Transverse colon (tissue), 4 donors: ENCODE measurements at regions not wholly inside any gene's neighbourhood (a gene's known extent, or its start where the extent isn't known, plus 50 kb on each side); places are given as distances from the start of the nearest gene placed in this dataset.

Experiments
- DNase-seq: peaks from one replicate; pipeline ENCODE4 v3.0.0-alpha.2; 2019
- H3K27ac ChIP-seq, 4 donors: fragments of 200-600 bp; sonication (generic); 2 replicates each; pipeline ENCODE4 v1.5.1; 2016 to 2018; ENCODE audit warnings: inconsistent platforms in 4 of 4
- H3K27me3 ChIP-seq: fragments of 200-600 bp; sonication (generic); 2 replicates; pipeline ENCODE4 v1.5.1; 2017; ENCODE audit warnings: inconsistent platforms
- H3K36me3 ChIP-seq, 4 donors: fragments of 200-600 bp; sonication (generic); 2 replicates each; pipeline ENCODE4 v1.5.1; 2017 to 2019; ENCODE audit warnings: inconsistent platforms in 4 of 4
- H3K4me1 ChIP-seq, 4 donors: fragments of 200-600 bp; sonication (generic); 2 replicates each; pipeline ENCODE4 v1.5.1; 2017 to 2020; ENCODE audit warnings: inconsistent platforms in 4 of 4
- H3K4me3 ChIP-seq, 4 donors: fragments of 200-600 bp; sonication (generic); 1 replicate in 1 of 4; 2 replicates in 3 of 4; pipeline versions ENCODE4 v1.5.1 to v1.6.1; 2017 to 2019; ENCODE audit warnings: inconsistent platforms in 4 of 4
- H3K9me3 ChIP-seq, 2 donors: fragments of 200-600 bp; sonication (generic); 2 replicates each; pipeline ENCODE4 v1.5.1; 2017 to 2019; ENCODE audit warnings: inconsistent platforms in 2 of 2
- EP300 ChIP-seq: sonication (generic); formaldehyde crosslinking; IDR thresholded peaks from one replicate; pipeline ENCODE4 v1.6.1; 2017; ENCODE audit warnings: antibody characterized with exemption, low read depth
- POLR2A ChIP-seq: fragments of 450-650 bp; IDR thresholded peaks from one replicate; pipeline ENCODE4 v1.6.1; 2016; ENCODE audit warnings: antibody characterized with exemption, mild to moderate bottlenecking, moderate library complexity
- POLR2AphosphoS5 ChIP-seq, 3 donors: sonication (generic); formaldehyde crosslinking; IDR thresholded peaks; one replicate each; pipeline ENCODE4 v1.6.1; 2016; ENCODE audit warnings: antibody characterized with exemption in 3 of 3
- WGBS, 2 donors: methylation state at CpG; one replicate each; pipeline ENCODE4 v1.1.5; 2018; ENCODE audit warnings: low coverage in 1 of 2; 5-methylcytosine and 5-hydroxymethylcytosine counted together
- in situ Hi-C, 4 donors: fragments of 200-750 bp; cut with MboI; loops; one replicate each; pipeline versions ENCODE4 v1.15.0 to v1.15.1; 2017; ENCODE audit warnings: low sequenced_read_pairs in 3 of 4, low pct_ligation_motif_present in 1 of 4, low pct_unique_long_range_greater_than_20kb in 1 of 4
- intact Hi-C: fragments of 100-400 bp; cut with DNase I; formaldehyde crosslinking; loops from one replicate; pipeline ENCODE4 v1.15.1; 2023; ENCODE audit warnings: low total_unique reads
- TF ChIP-seq, protein P1 (sequence below), 5 experiments: fragments of 200-600 bp in 3 of 5; fragments of 450-650 bp in 2 of 5; sonication (generic) in 3 of 5; IDR thresholded peaks; 1 replicate in 2 of 5; 2 replicates in 3 of 5; pipeline ENCODE4 v1.5.1; 2016 to 2017; ENCODE audit warnings: antibody characterized with exemption in 5 of 5, inconsistent platforms in 3 of 5, mild to moderate bottlenecking in 2 of 5, moderate library complexity in 1 of 5

GRCh38 chr9:118832371-118832770 is 536.9 kb downstream of the BRINP1 start:
- WGBS, 2 donors: 81 to 90% methylated on average over 2 to 5 of the region's 5 CpGs
- in situ Hi-C loops: no loop called here

GRCh38 chr9:118836891-118837290 is 532.3 kb downstream of the BRINP1 start:
- Histone ChIP-seq H3K9me3 (no peaks in the 10 kb centered on the region), H3K4me1 (no peaks in the 10 kb centered on the region), H3K4me3 (no peak overlapping the region), H3K27me3 (no peaks in the 10 kb centered on the region), H3K36me3 (no peaks in the 10 kb centered on the region), H3K27ac (no peak overlapping the region)
- intact Hi-C loops: no loop called here
- whole genome bisulfite sequencing, 2 donors: 30 to 41% methylated on average over 2 of the region's 2 CpGs
- no peak for TF ChIP-seq EP300
- TF ChIP-seq, protein P1, sequence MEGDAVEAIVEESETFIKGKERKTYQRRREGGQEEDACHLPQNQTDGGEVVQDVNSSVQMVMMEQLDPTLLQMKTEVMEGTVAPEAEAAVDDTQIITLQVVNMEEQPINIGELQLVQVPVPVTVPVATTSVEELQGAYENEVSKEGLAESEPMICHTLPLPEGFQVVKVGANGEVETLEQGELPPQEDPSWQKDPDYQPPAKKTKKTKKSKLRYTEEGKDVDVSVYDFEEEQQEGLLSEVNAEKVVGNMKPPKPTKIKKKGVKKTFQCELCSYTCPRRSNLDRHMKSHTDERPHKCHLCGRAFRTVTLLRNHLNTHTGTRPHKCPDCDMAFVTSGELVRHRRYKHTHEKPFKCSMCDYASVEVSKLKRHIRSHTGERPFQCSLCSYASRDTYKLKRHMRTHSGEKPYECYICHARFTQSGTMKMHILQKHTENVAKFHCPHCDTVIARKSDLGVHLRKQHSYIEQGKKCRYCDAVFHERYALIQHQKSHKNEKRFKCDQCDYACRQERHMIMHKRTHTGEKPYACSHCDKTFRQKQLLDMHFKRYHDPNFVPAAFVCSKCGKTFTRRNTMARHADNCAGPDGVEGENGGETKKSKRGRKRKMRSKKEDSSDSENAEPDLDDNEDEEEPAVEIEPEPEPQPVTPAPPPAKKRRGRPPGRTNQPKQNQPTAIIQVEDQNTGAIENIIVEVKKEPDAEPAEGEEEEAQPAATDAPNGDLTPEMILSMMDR (IDR thresholded peaks at IDR 0.05): no peak
- no peak for TF ChIP-seq POLR2AphosphoS5 (IDR thresholded peaks at IDR 0.05)
- no peak for TF ChIP-seq POLR2A
- in situ Hi-C loops: no loop called here
- DNase-seq: no peak

More at GRCh38 chr9:118832371-118832770, 536.9 kb downstream of the BRINP1 start:
- Histone ChIP-seq H3K4me1 (no peaks in the 10 kb centered on the region), H3K27ac (no peak overlapping the region), H3K4me3 (no peak overlapping the region), H3K36me3 (no peaks in the 10 kb centered on the region), H3K9me3 (no peaks in the 10 kb centered on the region), H3K27me3 (no peaks in the 10 kb centered on the region)
- no peak for DNase-seq
- intact Hi-C loops: no loop called here
- TF ChIP-seq, protein P1 (IDR thresholded peaks at IDR 0.05): no peak
- TF ChIP-seq POLR2A (no peak), POLR2AphosphoS5 (IDR thresholded peaks at IDR 0.05) (no peak), EP300 (no peak)

DNA sequence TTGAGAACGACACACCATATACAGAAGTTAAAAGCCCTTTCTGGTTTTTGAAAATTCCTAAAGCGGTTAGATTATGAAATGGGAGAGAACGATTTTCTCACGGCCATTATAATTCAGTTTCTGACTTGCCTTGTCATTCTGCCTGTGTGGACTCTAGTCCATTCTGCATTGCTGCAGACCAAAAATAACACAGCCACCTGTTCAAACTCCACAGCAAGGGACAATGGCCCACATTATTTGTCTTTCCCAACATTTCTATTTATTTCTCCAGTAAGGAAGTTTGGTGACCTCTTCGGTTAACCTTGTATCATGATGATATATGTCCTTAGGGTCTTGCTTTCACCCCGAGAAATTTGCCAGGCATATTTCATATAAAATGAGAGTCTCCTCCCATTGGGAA is 497.7 kb downstream of the BRINP1 start:
- in situ Hi-C loops (no loop called here), intact Hi-C loops (no loop called here)
- no peaks in the 10 kb centered on the region for H3K9me3 ChIP-seq
- TF ChIP-seq, protein P1 (IDR thresholded peaks at IDR 0.05): no peak
- TF ChIP-seq EP300 (no peak), POLR2A (no peak), POLR2AphosphoS5 (IDR thresholded peaks at IDR 0.05) (no peak)
- no peak overlapping the region for H3K4me3 ChIP-seq
- H3K27me3 ChIP-seq: no peaks in the 10 kb centered on the region
- H3K27ac ChIP-seq: no peak overlapping the region
- H3K36me3 ChIP-seq: no peaks in the 10 kb centered on the region
- no peak for DNase-seq
- no peaks in the 10 kb centered on the region for H3K4me1 ChIP-seq
- 75 to 88% methylated on average over 6 of the region's 6 CpGs for WGBS, 2 donors

DNA sequence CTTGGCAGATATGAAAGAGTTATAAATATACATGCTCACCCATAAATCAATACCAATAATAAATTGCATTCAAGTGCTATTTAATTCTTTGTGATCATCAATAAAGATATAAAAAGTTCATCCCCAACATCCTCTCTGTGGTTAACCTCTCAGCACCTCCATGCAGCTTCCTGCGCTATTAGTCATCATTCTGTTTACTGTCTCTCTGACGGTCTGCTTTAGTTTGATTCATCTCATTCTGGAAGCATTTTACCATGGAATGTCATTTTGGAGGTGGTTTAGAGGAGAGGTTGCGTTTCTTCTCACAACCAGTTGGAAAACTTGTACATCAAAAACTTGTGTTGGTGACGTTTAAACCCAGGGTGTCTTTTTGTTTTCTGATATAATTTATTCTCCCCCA is 486.6 kb downstream of the BRINP1 start:
- Histone ChIP-seq H3K36me3 (no peaks in the 10 kb centered on the region), H3K4me1 (no peaks in the 10 kb centered on the region), H3K4me3 (no peak overlapping the region), H3K9me3 (no peaks in the 10 kb centered on the region), H3K27ac (no peak overlapping the region), H3K27me3 (no peaks in the 10 kb centered on the region)
- in situ Hi-C loops (no loop called here), intact Hi-C loops (no loop called here)
- WGBS, 2 donors: 63 to 66% methylated on average over 4 of the region's 4 CpGs
- no peak for DNase-seq
- TF ChIP-seq, protein P1 (IDR thresholded peaks at IDR 0.05): no peak
- no peak for TF ChIP-seq EP300
- no peak for TF ChIP-seq POLR2AphosphoS5 (IDR thresholded peaks at IDR 0.05)
- TF ChIP-seq POLR2A: no peak
